Astrocyte (in vitro differentiated cells and primary cell): ENCODE measurements at regions not wholly inside any gene's neighbourhood (a gene's known extent, or its start where the extent isn't known, plus 50 kb on each side); places are given as distances from the start of the nearest gene placed in this dataset.

Experiments used
- EZH2 ChIP-seq: IDR thresholded peaks from 2 replicates; pipeline ENCODE4 v1.6.1; 2012; ENCODE audit warnings: mild to moderate bottlenecking, low read length, inconsistent platforms; ENCODE audit not compliant: insufficient read depth
- TF ChIP-seq, protein P1 (sequence below): IDR thresholded peaks from 2 replicates; pipeline ENCODE4 v1.5.1; 2011; ENCODE audit warnings: low read depth, mild to moderate bottlenecking, inconsistent platforms, low read length, moderate library complexity; ENCODE audit not compliant: insufficient read depth

DNA sequence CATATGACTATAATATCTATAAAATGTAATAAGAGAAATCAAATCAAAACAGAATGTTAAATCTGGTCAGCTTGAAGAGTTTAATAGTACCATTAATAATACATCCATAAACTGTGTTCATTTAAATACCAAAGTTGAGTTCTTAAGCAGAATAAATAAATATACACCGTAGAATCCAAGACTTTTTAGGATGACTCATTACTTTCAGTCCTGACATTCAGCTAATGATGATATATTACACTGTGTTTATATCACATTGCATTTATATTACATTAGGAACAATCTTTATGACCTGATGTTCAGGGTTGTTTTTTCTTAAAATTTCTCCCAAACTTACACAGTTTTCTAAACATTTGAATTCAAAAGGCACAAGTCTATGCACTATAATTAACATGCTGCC, 331.3 kb downstream of the SS18 start:
- TF ChIP-seq, protein P1, sequence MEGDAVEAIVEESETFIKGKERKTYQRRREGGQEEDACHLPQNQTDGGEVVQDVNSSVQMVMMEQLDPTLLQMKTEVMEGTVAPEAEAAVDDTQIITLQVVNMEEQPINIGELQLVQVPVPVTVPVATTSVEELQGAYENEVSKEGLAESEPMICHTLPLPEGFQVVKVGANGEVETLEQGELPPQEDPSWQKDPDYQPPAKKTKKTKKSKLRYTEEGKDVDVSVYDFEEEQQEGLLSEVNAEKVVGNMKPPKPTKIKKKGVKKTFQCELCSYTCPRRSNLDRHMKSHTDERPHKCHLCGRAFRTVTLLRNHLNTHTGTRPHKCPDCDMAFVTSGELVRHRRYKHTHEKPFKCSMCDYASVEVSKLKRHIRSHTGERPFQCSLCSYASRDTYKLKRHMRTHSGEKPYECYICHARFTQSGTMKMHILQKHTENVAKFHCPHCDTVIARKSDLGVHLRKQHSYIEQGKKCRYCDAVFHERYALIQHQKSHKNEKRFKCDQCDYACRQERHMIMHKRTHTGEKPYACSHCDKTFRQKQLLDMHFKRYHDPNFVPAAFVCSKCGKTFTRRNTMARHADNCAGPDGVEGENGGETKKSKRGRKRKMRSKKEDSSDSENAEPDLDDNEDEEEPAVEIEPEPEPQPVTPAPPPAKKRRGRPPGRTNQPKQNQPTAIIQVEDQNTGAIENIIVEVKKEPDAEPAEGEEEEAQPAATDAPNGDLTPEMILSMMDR: no peak
- TF ChIP-seq EZH2: no peak
